RPMI8226 (cell line): ENCODE measurements at regions not wholly inside any gene's neighbourhood (a gene's known extent, or its start where the extent isn't known, plus 50 kb on each side); places are given as distances from the start of the nearest gene placed in this dataset.
"Not testable (repeated sequence)": the region's sequence is repeated elsewhere in the genome, so short reads cannot be mapped to it uniquely, and the experiment has no call there.

Experiments used
- DNase-seq: peaks from one replicate; pipeline ENCODE4 v3.0.0-alpha.2; 2015

DNA sequence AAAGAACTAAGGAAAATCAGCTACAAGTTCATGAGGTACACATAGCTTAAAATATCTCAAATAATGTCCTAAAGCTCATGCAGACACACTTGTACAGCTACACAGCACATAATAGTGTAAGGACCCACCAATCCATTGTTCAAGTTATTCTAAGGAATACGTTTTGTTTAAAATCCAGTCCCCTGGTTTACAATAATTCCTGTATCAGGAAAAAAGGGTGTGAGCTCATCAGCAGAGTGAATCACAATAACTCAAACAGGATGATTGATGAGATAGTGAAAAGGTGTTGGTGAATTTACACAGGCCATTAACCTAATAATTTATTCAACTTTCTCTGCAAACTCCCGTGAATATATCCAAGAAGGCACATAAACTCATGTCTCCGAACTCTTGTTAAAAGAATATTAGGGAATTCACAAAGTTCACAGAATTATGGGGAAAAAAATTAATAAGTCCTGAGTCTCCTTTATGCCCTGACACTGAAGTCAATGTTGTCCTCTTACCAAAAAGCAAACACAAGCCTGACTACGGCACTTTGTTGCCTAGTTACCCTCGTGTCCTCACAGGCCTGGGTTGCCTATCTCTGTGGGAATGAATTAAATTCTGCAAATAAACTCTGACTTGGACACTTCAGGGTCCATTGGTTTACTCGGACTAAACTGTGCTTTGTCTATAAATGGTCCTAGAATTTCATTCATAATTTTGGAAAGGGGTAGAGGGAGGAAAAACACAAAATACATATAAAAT lies 142.8 kb upstream of the PDE4D start:
- no peak for DNase-seq

- no peak for DNase-seq
Observed at GRCh38 chr5:60026161-60026560, 132.6 kb upstream of the PDE4D start.

GRCh38 chr5:60024104-60024503 lies 130.6 kb upstream of the PDE4D start:
- DNase-seq = no peak

GRCh38 chr5:60023255-60023654 lies 129.7 kb upstream of the PDE4D start:
- no peak for DNase-seq

GRCh38 chr5:60020457-60020856 lies 126.9 kb upstream of the PDE4D start:
- DNase-seq = no peak

- not testable (repeated sequence) for DNase-seq
Observed at GRCh38 chr5:60018960-60019359, 125.4 kb upstream of the PDE4D start.

- DNase-seq = no peak
Observed at GRCh38 chr5:60018091-60018490, 124.6 kb upstream of the PDE4D start.

GRCh38 chr5:60014331-60014730 lies 120.8 kb upstream of the PDE4D start:
- no peak for DNase-seq

GRCh38 chr5:60010853-60011252 lies 117.3 kb upstream of the PDE4D start:
- no peak for DNase-seq

DNA sequence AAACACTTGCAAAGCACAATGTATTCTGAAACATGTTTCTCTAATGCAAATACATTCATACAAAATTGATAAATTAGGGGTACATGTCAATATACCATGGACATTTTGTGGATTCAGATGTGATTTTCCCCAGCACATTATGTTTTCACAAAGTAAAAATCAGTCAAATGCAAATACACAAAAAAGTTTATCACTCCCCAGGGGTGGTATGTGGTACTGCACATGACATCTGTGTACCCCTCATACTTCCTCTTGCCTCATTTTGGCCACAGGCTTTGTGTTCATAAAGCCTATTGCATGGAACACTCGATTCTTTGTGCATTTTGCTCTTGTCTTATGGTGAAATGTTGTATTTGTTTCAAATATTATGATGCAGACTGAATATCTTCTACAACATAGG lies 116.8 kb upstream of the PDE4D start:
- DNase-seq = no peak

- DNase-seq = no peak
Observed at GRCh38 chr5:60007729-60008128, 114.2 kb upstream of the PDE4D start.

- DNase-seq = no peak
Observed at GRCh38 chr5:59999056-59999455, 105.5 kb upstream of the PDE4D start.

- no peak for DNase-seq
Observed at GRCh38 chr5:59992206-59992605, 98.7 kb upstream of the PDE4D start.

DNA sequence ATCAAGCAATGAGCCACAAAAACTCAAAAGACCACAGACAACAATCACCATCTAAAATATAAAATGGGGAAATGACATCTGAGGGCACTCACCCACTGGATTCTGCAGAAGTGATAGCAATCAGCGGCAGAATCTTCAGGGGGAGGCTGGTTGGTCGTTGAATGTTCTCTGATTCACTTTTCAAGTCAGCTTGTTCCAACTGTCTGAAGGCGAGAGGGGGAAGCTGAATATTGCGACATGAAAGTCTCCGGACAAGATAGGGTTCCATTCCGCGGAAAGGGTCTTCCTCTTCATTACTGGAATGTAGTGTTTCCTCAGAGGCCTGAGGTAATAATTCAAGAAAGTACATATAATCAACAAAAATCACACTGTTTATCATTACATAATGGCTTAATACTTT lies 94.9 kb upstream of the PDE4D start:
- no peak for DNase-seq

DNA sequence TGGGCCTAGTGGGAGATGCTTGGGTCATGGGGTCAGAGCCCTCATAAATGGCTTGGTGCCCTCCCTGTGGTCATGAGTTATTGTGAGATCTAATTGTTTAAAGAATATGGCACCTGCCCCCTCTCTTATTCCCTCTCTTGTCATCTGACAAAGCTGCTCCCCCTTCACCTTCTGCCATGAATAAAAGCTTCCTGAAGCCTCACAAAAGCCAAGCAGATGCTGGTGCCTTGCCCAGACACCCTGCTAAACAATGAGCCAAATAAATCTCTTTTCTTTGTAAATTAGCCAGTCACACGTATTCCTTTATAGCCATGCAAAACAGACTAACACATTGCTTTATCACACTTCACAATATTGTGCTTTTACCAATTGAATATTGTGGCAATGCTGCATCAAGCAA lies 82.8 kb upstream of the PDE4D start:
- no peak for DNase-seq

DNA sequence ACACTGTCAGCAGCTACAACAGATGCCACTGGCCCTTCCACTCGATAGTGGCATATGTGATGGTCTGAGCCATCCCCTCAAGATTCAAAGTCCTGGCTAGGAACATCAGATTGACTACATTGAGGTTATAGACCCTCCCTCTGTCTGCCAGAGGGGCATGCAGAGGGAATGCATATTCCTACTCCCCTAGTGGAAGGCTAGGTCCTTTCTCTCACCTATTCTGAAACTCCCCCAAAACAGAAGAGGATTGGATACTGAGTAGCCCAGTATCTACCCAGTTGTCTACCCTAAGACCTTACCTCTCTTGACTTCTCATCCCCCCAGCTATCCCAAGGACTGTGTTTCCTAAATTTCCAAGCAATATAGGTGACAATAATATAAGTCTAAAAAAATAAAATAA lies 78.5 kb upstream of the PDE4D start:
- no peak for DNase-seq

- DNase-seq = no peak
Observed at GRCh38 chr5:59959330-59959729, 65.8 kb upstream of the PDE4D start.

GRCh38 chr5:59956130-59956783 lies 62.7 kb upstream of the PDE4D start:
- no peak for DNase-seq

DNA sequence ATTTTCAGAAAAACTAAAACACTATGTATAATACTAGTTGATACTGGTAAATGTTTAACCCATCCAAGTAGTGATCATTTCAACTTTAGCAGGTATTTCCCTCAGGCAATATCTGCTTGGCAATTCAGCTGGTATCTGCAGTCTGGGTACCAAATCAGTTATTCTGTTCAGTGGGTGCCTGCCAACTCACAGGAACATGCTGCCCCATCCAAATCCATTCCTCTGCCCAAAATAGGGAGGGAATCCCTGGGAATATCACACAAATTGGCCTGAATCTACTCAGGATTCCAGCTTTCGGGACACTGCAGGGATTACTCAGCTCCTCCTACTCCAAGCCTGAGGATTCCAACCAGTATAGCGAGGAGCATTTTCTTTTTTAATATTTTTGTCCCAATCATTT lies 61.7 kb upstream of the PDE4D start:
- no peak for DNase-seq

DNA sequence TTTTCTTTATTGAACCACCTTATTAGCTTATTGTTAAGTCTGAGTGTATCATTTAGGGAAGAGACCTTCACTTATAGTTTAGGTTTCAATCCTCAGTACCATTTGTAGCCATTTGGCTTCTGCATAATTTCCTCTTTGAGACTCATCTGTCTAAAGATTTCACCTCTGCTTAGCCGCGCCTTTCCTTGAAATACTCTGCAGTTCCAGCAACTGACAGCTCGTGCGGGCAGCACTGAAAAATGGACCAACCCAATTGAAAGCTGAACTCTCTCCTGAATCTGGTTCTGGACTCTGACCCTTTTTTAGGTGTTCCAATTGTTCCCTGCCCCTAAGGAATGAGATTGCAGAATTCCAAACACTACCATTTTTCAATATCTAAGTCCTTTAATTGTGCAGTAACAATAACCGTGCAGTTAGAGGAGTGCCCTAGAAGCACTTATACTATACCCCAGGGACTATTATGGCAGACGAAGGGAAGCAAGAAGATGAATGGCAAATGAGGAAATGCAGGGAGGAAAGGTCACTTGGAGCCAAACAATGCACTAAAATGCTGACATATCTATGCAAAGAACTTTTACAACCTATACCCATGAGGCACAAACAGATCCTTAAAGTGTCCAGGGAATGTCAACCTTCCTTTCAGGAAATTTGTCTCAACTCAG lies 50.1 kb upstream of the PDE4D start:
- DNase-seq = no peak
